GM23338 (cell line): ENCODE measurements at regions not wholly inside any gene's neighbourhood (a gene's known extent, or its start where the extent isn't known, plus 50 kb on each side); places are given as distances from the start of the nearest gene placed in this dataset.

Experiments
- ATAC-seq: fragments of 200-7000 bp; cut with Tn5 transposase; 3 replicates; pipeline ENCODE4 v1.9.1; 2020
- DNase-seq: peaks from one replicate; pipeline ENCODE4 v3.0.0-alpha.2; 2015; ENCODE audit warnings: low spot score
- H2AFZ ChIP-seq: fragments of 200-600 bp; sonication (generic); 2 replicates; pipeline ENCODE4 v1.8.0; 2016; ENCODE audit warnings: antibody characterized with exemption, mild to moderate bottlenecking, moderate library complexity
- H3F3A ChIP-seq: fragments of 200-600 bp; sonication (generic); replicated peaks from 2 replicates; pipeline ENCODE4 v1.8.0; 2017; ENCODE audit warnings: antibody characterized with exemption, mixed run types, low read depth
- H3K27ac ChIP-seq: fragments of 200-600 bp; sonication (generic); 2 replicates; pipeline ENCODE4 v1.6.1; 2016; ENCODE audit warnings: low read depth
- H3K27me3 ChIP-seq: fragments of 200-600 bp; sonication (generic); 2 replicates; pipeline ENCODE4 v1.8.0; 2016; ENCODE audit warnings: mild to moderate bottlenecking, mixed run types, moderate library complexity; ENCODE audit not compliant: insufficient read depth
- H3K36me3 ChIP-seq: fragments of 200-600 bp; sonication (generic); 2 replicates; pipeline ENCODE4 v1.8.0; 2016; ENCODE audit warnings: mild to moderate bottlenecking; ENCODE audit not compliant: insufficient read depth
- H3K4me1 ChIP-seq: fragments of 200-600 bp; sonication (generic); 2 replicates; pipeline ENCODE4 v1.8.0; 2016; ENCODE audit warnings: mild to moderate bottlenecking, moderate library complexity; ENCODE audit not compliant: insufficient read depth
- H3K4me2 ChIP-seq: fragments of 200-600 bp; sonication (generic); 2 replicates; pipeline ENCODE4 v1.7.1; 2017; ENCODE audit warnings: mixed run types
- H3K4me3 ChIP-seq: fragments of 200-600 bp; sonication (generic); 2 replicates; pipeline ENCODE4 v1.6.1; 2016; ENCODE audit warnings: mixed run types
- H3K79me2 ChIP-seq: fragments of 200-600 bp; sonication (generic); replicated peaks from 2 replicates; pipeline ENCODE4 v1.8.0; 2017; ENCODE audit warnings: mild to moderate bottlenecking; ENCODE audit not compliant: insufficient read depth
- H3K9me2 ChIP-seq: fragments of 200-600 bp; sonication (generic); 2 replicates; pipeline ENCODE4 v1.8.0; 2017; ENCODE audit not compliant: insufficient read depth
- H4K20me1 ChIP-seq: fragments of 200-600 bp; sonication (generic); replicated peaks from 2 replicates; pipeline ENCODE4 v1.8.0; 2017; ENCODE audit warnings: mild to moderate bottlenecking; ENCODE audit not compliant: insufficient read depth
- H3K27ac Mint-ChIP-seq: 2 replicates; pipeline ENCODE4 v1.8.0; 2020; ENCODE audit warnings: inconsistent platforms, mild to moderate bottlenecking, moderate library complexity, mixed read lengths
- H3K27me3 Mint-ChIP-seq: 3 replicates; pipeline ENCODE4 v1.8.0; 2022; ENCODE audit warnings: low read depth, mild to moderate bottlenecking, moderate library complexity, mixed read lengths, inconsistent platforms; ENCODE audit not compliant: insufficient read depth, poor library complexity
- H3K36me3 Mint-ChIP-seq: 3 replicates; pipeline ENCODE4 v1.8.0; 2021; ENCODE audit warnings: low read depth, mild to moderate bottlenecking, inconsistent platforms, moderate library complexity, mixed read lengths
- H3K4me1 Mint-ChIP-seq: 3 replicates; pipeline ENCODE4 v1.8.0; 2020; ENCODE audit warnings: mild to moderate bottlenecking, inconsistent platforms, mixed read lengths
- H3K4me3 Mint-ChIP-seq: 3 replicates; pipeline ENCODE4 v1.8.0; 2021; ENCODE audit warnings: moderate library complexity, mild to moderate bottlenecking, inconsistent platforms, mixed read lengths
- H3K9me3 Mint-ChIP-seq: 3 replicates; pipeline ENCODE4 v1.8.0; 2020; ENCODE audit warnings: moderate library complexity, mild to moderate bottlenecking, inconsistent platforms, mixed read lengths
- CTCF ChIP-seq, 2 experiments: fragments of 200-600 bp in 1 of 2; sonication (generic) in 1 of 2; conservative IDR thresholded peaks; 2 replicates each; pipeline versions ENCODE4 v1.5.1 to v1.6.1; 2016 to 2017; ENCODE audit warnings: antibody characterized with exemption in 2 of 2, low read depth in 2 of 2, mild to moderate bottlenecking in 2 of 2, moderate library complexity in 1 of 2
- ZNF114 ChIP-seq: fragments of 250-450 bp; sonication (Bioruptor Pico); IDR thresholded peaks from 2 replicates; pipeline ENCODE4 v1.5.0; 2020; ENCODE audit warnings: mild to moderate bottlenecking, moderate library complexity
- ZNF462 ChIP-seq: fragments of 250-450 bp; sonication (Bioruptor Pico); IDR thresholded peaks from 2 replicates; pipeline ENCODE4 v1.5.0; 2020; ENCODE audit warnings: mild to moderate bottlenecking, moderate library complexity

- no peak for TF ChIP-seq ZNF462 (CRISPR knock-in tag)
These were observed 192.9 kb downstream of the ZBBX start (continued) for GRCh38 chr3:167187221-167187620.

- Histone ChIP-seq H3K9me2 (no peaks in the 10 kb centered on the region; the same call in 1 of the 2 replicates), H3K27me3 (no peaks in the 10 kb centered on the region), H3K4me3 (no peak overlapping the region), H3K4me1 (no peaks in the 10 kb centered on the region; the same call in 1 of the 2 replicates), H3K36me3 (no peaks in the 10 kb centered on the region), H2AFZ (no peak overlapping the region), H3K79me2 (no peaks in the 10 kb centered on the region), H4K20me1 (no peaks in the 10 kb centered on the region), H3K4me2 (no peak overlapping the region), H3K27ac (no peak overlapping the region), H3F3A (no peaks in the 10 kb centered on the region)
- peaks cover 5% of the 10 kb centered on the region; the same call in 2 of the 3 replicates for H3K4me1 Mint-ChIP-seq
- no peak overlapping the region for H3K27ac Mint-ChIP-seq
- H3K9me3 Mint-ChIP-seq, result no peaks in the 10 kb centered on the region
- DNase-seq (peak; percentile 64), ATAC-seq (peak; percentile 94)
- H3K36me3 Mint-ChIP-seq, result no peaks in the 10 kb centered on the region
- TF ChIP-seq ZNF114 (CRISPR knock-in tag) (no peak), CTCF (conservative IDR thresholded peaks at IDR 0.05; ENCODE audit: low read depth in 2 of 2) (peak; percentile 53 to 69)
- H3K27me3 Mint-ChIP-seq, result no peaks in the 10 kb centered on the region
- H3K4me3 Mint-ChIP-seq, result no peak overlapping the region
These were observed 195.6 kb downstream of the ZBBX start for GRCh38 chr3:167184511-167184910.
